Anterior cingulate cortex (tissue), 58 donors: ENCODE measurements at regions not wholly inside any gene's neighbourhood (a gene's known extent, or its start where the extent isn't known, plus 50 kb on each side); places are given as distances from the start of the nearest gene placed in this dataset.
A peak's percentile ranks its signal among the peaks of the same experiment; 100 is the strongest.

Experiments
- DNase-seq, 58 donors: peaks; one replicate each; lab custom pipeline; 2025; lab: John Stamatoyannopoulos, UW

DNA sequence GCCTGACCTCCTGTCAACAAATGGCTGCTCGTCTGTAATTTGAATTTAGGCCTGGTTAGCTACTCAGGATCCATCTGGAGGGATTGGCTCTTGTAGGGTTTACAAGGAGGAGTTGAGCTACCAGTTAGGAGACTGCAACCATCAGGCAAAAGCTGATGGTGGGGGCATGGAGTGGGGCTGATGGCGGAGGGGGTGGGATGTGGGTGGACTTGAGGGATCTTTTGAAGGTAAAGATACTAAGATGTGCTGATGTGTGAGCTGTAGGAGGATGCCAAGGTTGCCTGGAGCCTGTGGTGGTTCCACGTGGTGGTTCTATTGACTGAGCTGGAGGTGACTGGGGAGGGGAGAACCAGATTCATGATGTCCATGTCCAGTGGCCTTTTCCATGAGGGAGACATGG is 240.7 kb downstream of the LPIN1 start:
- no peak for DNase-seq

DNA sequence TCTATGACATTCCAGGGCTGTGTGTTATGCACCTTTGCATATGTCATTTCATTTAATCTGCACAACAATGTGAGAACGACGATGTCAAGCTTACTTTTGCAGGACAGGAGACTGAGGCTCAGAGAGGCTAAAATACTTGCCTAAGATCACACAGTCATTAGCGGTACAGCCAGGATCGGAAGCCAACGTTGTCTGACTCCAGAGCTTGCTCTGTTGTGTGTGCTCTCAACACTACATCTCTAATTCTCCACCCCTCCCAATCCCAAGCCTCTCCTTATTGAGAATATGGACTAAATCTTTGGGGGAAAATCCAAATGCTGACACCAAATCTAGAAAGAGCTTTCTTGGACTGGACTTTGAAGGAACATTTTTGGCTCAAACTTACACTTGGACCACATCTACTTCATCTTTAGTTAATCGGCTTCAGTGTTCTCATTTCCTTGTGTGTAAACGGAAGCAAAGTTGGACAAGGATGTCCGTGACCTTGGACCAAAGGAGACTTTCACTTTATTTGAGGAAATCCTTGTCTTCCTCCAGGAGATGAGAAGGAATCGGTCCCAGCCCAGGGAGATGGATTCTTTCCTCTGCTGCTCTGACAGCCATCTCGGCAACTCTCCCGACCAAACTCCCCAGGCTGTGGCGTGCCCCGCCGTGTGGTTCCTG is 242.4 kb downstream of the LPIN1 start:
- DNase-seq, result no peak

DNA sequence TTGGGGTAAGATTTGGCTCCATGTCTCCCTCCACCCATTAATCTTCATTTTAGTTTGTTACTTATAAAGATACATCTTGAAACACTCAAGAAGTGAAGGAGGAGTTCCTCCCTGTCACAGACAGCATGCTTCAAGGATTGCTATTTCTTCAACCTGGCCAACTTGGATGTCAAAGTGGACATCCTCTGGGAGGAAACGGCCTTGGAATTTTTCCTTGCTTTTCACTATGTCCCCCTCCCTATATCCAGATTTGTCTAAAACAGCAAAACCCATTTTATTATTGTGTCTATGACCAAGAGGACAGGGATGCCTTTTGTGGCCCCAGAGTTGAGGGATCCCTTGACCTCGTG is 242.9 kb downstream of the LPIN1 start:
- DNase-seq, result no peak

DNA sequence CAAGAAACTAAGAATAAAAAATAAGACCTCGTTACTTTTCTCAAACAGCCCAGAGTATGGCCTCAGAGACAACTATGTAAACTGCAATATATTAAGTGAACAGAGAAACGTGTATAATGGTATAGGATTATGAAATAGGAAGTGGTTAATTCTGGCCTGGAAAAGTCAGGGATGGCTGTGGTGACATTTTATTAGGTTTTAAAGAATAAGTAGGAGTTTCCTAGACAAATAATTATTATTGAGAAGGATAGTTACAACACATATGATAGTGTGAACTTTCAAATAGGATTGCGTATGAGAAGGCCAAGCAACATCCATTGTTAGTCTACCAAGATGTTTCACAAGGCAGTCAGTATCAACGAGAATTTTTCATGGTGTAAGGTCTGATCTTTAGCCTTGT is 244.1 kb downstream of the LPIN1 start:
- no peak for DNase-seq

DNA sequence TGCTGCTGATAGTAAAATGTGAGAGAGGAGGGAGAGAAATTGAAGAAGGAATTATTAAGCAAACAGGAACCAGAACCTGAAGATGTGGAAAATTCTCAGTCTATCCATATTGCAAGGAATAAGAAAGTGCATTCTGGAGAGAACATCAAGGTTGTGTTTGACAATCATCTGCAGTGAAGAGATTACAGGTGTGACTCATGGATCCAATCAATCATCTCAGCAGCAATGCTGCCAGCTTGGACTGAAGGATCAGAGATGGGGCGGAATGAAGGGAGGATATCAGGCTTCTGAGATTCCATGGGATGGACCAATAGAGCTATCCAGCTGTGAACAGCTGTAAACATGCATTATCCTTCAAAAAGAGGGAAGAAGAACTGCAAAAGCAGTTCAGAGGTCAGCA is 247.3 kb downstream of the LPIN1 start:
- DNase-seq, result no peak

DNA sequence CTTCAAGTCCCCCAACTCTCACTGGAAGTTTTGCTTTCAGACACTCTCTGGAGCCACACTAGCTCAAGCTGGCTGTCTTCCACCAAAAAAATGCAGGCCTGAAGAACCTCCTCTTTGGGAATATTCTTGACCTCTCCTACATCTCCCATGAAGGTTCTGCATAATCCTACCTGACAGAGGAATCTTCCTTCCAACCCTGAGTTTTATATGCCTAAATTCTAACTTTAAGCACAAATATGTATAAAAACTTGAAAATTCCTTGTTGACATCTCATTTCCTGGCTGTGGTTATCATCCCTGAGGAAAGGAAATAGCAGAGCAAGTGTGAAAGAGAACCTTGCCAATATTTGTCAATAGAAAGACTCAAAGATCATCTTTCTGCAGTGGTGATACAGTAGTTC is 249.0 kb downstream of the LPIN1 start:
- no peak for DNase-seq

DNA sequence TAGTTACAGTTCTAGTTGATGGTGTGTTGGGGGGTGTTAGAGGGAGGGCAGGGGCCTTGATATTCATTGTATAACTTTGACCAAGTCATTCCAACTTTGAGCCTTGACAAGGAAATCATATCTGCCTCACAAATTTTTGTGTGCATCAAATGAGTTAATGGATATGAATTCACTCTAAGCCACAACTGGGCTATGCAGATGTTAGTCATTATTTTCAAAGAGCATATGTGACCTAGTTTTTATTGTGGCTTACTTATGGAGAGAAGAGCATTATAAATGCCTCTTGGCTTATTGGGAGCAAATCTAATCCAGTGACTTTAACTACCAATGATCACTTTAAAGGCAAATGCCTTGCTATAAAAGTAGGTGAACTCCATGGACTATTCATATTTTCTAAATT is 250.2 kb downstream of the LPIN1 start:
- no peak for DNase-seq

DNA sequence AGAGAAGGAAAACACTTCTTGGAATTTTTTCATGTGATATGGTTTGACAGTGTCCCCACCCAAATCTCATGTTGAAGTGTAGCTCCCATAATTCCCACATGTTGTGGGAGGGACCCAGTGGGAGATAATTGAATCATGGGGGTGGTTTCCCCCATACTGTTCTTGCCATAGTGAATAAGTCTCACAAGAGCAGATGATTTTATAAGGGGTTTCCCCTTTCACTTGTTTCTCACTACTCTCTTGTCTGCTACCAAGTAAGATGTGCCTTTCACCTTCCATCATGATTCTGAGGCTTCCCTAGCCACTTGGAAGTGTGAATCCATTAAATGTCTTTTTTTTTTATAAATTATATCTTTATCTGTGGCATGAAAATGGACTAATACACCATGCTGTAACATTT is 250.7 kb downstream of the LPIN1 start:
- DNase-seq, result no peak

DNA sequence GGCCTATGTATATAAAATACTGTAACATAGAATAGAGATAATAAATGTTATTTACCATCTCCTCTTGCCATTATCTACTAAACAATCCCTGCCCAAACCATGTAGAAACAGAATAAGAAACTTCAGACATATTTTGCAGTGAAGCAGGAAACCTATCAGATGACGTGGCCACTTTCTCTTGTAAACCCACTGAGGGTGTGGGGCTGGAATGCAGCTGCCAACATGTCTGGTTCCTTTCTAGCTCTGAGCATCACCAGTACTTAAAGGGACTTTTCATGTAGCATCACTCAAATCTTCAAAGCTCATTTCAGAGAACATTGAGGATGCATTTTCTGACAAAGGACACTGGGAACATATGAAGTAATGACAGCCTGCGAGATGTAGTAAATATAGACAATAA is 251.8 kb downstream of the LPIN1 start:
- no peak for DNase-seq

DNA sequence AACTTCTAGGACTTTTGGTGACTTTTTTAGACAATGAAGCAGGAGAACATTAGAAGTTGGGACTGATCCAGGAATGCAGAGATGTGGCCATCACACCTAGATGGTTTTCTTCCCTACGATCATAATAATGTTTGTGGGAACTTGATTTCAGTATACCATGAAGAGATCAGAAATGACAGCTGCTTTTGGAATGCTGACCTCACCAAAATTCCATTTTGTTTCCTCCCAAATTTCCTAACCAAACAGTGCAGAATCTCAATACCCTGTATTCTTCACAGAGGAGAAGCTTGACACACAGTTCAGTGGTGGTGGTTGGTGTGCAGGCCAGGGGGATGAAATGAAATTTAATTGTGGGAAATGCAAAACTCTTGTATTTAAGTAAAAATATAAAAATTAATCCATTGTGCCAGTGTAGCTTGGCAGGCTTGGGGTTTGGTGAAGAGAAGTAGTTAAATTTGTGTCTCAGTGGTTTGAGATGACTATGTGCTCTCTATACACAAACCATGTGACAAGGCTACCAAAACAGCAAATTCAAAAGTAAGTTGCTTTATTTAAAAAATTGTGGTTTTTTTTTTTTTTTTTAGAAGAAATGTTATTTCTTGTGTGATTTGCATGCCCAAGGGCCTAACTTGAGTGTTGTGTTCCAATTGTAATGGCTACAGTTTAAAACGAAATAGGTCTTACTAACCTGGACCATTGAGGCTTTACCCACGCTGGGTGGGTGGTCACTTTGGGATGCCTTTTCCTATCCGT is 252.4 kb downstream of the LPIN1 start:
- DNase-seq, result no peak

DNA sequence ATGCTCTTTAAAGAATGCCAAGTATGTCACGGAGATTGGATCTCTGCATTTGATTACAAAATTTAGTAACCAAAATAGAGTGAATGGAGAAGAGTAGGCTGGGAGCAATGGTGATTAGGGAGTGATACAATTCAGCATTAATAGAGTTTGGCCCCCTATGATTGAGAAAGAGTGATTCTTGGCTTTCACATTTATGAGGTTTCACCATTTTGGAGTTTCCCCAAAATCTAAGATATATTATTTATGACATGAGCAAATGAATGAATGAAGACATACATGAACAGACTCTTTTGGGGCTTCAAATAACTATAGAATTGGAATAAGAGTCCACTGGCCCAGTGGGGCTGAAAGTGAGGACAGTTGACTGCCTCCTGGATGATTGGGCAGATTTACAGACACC is 255.2 kb downstream of the LPIN1 start:
- DNase-seq, result no peak

DNA sequence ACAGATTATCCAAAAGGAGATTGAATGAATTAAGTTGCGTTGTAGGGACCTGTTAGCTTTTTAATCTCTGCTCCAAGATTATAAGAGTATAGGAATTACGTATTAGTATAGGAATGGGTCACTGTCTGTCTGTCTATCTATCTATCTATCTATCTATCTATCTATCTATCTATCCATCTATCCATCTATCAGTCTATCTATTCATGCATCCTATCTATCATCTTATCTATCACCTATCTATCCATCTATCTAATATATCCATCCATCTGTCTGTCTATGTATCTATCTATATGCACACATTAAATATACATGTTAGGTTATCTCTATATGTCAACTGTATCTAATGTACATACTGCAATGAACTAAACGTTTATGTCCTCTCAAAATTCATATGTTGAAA is 255.8 kb downstream of the LPIN1 start:
- no peak for DNase-seq

DNA sequence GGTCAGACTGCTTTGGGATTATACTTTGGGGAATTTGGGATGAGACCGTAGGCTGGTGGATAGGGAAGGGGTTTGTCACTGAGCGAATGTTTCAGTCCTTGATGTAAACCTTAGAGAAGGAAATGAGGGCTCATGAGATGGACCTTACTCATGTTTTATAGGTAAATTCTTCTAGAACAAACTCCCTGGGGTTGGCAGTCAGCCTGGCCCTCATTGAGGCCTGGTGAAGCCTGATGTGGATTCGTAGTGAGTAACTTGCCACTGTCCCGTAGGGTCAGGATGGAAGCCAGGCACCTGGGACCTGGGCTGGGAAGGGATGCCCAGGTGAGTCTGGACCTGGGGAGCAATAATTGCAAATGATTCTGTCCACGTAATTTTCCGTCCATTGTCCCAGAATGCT is 258.3 kb downstream of the LPIN1 start:
- DNase-seq, result no peak

DNA sequence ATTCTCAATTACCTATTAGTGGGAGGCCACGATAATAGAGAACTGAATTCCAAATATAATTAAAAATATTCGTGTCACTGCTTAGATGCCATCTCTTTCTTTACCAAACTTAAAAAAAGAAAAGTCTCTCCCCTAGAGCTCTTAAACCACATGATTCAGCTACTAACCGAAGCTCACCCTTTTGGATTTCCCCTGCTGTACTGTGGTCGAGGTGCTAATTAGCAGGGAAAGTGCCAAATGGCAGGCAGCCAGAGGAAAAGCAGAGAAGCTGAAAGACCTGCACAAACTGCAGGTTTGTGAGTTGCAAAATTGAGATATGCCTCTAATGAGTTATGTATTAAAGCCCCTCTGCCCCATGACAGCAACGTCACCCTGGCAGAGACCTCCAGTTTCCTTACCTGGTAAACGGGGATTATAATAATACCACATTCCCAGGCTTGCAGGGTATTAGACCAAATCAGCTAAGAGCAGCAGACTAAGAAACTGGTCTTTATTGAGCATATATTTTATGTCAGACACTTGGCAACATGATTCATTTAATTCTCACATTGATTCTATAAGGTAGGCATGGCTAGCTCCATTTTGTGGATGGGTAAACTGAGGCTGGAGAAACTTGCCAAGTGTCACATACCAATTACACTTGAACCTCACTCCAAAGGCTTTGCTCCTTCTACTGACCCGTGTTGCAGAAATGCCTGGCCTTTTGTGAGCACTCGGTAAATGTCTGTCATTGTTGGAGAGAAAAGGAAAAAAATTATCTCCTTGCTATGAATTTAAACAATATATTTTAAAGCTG is 259.7 kb downstream of the LPIN1 start:
- peak in 32 of 58 donors; percentile 3 to 62 (median 20) for DNase-seq

DNA sequence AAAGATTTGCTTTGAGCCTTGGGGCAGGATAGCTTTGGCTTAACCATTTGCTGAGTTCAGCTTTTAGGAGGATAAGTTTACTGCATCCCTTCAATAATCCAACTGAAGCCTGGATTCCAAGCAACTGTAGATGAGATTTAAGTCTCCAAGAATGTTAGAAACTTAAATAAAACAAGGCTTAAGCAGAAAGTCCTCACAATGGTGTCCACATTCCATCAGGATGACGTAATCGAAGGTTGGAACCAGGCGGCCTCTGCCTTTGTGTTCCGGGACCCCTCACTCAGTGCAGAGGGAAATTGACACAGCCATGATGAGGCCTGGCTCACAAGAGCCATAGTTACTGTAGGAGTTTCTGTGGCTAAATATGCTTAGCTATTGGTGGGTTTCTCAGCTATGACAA is 260.4 kb downstream of the LPIN1 start:
- no peak for DNase-seq

DNA sequence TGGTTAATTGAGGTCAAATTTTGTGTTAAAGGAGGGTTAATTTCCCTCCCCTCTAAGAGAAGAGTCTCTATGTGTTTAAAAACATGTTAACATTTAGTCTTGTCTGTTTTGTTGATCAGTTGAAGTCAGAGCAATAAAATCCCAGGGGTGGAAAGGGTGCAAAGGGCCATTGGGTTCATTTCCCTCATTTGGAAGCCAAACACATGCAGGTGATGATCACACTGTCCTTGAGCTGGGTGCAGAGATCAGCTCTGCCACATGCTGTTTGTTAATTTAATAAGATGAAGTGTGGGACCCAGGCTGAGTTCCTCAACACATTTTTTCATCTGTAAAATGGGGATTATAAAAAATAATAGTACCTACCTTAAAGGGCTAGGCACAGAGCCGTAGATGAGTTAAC is 260.9 kb downstream of the LPIN1 start:
- no peak for DNase-seq

DNA sequence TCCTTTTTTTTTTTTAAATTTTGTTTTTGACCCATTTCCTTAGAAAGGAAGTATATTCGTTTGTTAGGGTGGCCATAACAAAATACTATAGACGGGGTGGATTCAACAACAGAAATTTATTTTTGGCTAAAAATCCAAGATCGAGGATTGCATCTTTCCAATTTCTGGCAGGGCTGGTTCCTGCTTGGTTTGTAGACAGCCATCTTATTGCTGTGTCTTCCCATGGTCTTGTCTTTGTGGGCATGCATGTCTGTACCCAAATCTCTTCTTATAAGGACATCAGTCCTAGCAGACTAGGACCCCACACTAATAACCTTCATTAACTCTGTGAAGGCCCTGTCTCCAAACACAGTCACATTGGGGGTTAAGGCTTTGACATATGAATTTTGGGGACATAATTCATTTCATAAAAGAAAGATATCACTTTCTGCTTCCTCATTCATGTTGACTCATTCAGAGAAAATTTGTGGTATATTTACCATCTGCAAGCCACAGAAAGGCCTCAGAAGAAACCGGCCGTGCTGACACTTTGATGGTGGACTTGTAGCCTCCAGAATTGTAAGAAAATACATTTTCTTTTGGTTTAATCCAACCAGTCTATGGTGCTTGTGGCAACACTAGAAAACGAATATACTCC is 262.1 kb downstream of the LPIN1 start:
- DNase-seq, result no peak

DNA sequence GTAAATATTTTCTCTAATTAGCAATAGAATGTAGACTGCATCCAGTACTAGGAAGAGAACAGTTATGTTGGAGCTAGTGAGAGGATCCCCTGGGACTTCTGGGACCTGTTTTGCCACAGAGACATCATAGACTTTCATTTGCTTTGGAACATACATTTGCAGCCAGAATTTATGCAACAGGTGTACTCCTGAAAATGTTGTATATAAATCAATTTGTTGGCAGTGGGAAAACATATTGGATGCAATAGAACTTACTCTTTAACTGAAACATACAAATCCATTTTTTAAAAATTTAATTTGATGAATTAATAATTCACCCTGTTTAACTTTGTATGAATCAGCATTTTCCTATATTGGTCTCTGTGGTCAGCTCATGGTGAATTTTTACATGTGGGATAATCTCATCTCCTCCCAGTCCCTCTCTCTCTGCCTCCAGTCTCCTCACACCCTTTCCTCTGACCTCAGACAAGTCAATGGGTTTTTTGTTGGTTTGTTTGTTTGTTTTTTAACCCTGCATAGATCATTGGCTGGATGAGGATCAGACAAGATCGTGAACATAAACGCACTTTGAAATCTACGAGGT is 263.0 kb downstream of the LPIN1 start:
- DNase-seq, result no peak

DNA sequence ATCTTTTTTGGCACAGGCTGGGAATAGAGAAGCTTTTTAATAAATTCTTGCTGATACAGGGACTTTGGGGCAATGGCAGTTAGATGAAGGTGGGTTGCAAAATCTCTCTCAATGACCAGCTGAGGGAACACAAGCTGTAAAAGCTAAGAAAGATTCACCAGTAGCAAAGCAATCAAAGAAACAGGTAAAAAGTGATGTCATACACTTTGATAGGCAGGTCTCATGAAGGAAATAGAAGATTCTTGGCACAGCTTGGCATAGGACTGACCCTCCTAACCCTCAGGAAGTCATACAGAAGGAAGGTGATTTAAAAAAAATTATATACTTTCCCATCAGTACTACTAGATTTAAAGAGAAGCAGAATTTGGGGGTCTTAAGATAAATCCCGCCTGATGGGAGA is 263.6 kb downstream of the LPIN1 start:
- DNase-seq, result no peak

DNA sequence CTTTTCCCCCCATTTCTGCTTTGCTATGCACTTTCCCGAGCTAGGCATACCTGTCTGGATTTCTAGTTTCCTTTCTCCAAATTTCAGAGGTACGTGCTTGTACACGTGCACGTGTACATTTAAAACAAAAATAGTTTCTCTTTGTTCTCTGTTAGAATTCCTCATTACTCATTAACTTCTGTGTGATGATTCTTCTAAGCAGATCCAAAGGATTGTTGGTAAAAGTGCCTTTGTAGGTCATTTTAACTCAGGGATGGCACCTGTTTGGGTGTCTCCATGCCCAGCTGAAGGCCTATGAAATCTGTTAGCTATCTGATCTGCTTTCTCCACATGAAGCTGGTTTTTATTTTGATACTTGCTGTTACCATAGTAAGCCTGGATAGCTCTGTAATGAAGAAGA is 264.3 kb downstream of the LPIN1 start:
- DNase-seq, result no peak
